GM21367 (cell line): ENCODE measurements at regions not wholly inside any gene's neighbourhood (a gene's known extent, or its start where the extent isn't known, plus 50 kb on each side); places are given as distances from the start of the nearest gene placed in this dataset.

Experiments
- ATAC-seq: cut with Tn5 transposase; IDR thresholded peaks from one replicate; pipeline ENCODE4 v1.9.1; 2021; ENCODE audit not compliant: unreplicated experiment

- no peak for ATAC-seq
Observed at GRCh38 chr5:159422361-159422760, 92.1 kb upstream of the IL12B start.

- ATAC-seq, result no peak
Observed at GRCh38 chr5:159422910-159423309, 92.6 kb upstream of the IL12B start.

GRCh38 chr5:159424123-159424522 is 93.8 kb upstream of the IL12B start:
- no peak for ATAC-seq

DNA sequence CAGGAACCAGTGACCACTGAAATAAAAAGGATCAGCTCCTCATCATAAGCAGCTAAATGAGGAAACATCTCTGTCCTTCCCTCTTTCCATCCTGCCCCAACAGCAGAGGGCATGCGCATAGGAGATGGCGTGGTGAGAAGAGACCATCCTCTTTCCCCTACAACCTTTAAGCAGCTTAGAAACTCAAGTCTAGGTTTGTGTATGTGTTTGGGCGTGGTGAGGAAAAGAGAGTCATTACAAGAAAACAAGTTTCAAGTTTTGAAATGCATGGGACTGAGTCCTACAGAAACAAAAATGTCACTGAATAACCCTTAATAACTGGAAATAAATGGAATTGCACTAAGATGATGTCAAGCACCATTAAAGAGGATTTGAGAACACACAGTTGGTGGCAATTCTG is 96.4 kb upstream of the IL12B start:
- no peak for ATAC-seq

- ATAC-seq, result peak; percentile 68
Observed at GRCh38 chr5:159427180-159428012, 97.1 kb upstream of the IL12B start.

GRCh38 chr5:159430361-159431012 is 100.2 kb upstream of the IL12B start:
- ATAC-seq, result no peak

GRCh38 chr5:159435855-159436254 is 105.6 kb upstream of the IL12B start:
- no peak for ATAC-seq

GRCh38 chr5:159438092-159438491 is 107.8 kb upstream of the IL12B start:
- no peak for ATAC-seq

DNA sequence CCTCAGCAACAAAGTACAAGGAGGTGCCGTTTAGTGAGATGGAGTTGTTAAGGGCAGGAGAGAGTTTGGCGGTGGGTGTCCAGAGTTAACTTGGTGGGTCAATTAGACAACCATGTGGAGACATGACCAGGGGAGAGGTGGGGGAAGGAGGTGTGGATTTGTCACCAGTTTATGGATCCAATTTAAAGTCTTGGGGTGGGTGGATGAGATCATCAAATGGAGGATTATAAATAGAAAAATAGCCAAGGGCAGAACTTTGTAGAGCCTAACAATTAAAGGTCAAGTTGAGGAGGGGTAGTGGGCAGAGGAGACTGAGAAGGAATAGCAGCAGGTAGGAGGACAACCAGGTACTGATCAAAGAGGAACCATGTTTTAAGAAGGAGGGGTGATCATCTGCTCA is 108.7 kb upstream of the IL12B start:
- no peak for ATAC-seq

GRCh38 chr5:159440235-159440634 is 109.9 kb upstream of the IL12B start:
- ATAC-seq, result peak; percentile 72

DNA sequence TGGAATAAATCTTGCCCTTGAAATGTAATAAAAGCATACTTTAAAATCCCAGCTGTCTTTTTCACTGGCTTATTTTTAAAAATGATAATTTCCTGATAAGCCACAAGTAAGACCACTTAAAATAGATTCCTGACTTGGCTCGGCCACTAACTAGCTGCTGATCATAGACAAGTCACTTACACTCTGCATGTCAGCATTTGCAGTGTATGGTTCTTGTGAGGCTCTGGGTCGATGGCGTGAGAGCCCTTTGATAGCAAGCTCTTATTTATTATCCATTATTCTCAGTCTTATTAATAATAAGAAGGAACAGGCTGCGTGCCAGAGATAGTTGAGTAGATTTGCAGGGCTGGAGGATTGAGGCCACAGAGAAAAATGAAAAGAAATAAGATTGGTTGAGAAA is 110.7 kb upstream of the IL12B start:
- ATAC-seq, result no peak

GRCh38 chr5:159441441-159441840 is 111.2 kb upstream of the IL12B start:
- no peak for ATAC-seq

DNA sequence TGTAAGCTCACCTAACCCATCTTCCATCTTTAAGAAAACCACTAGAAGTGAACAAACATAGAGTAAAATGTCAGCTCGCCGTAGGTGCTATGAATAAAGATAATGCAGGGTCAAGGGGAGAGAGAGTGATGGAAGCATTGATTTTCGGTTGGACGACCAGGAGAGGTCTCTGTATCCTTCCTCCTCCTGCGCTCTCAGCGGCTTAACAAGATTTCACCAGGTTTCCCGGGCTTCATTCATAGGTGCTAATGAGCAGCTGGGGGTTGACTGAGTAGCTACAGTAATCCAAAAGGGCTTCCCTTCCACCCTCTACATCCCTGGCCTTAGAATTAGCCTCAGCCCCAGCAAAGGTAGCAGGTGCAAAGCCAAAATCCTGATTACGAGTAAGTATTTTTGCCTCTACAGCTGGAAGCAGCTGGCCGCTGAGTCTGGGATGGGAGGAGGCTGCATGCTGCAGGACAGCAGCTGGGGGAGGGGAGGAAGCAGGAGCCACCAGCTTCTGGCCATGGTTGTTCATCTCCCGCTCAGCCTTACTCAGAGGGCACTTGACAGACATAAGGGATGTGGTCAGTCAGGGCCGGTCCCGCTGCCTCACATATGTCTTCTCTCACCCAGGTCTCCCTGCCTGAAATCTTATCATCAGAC is 112.0 kb upstream of the IL12B start:
- ATAC-seq, result no peak

DNA sequence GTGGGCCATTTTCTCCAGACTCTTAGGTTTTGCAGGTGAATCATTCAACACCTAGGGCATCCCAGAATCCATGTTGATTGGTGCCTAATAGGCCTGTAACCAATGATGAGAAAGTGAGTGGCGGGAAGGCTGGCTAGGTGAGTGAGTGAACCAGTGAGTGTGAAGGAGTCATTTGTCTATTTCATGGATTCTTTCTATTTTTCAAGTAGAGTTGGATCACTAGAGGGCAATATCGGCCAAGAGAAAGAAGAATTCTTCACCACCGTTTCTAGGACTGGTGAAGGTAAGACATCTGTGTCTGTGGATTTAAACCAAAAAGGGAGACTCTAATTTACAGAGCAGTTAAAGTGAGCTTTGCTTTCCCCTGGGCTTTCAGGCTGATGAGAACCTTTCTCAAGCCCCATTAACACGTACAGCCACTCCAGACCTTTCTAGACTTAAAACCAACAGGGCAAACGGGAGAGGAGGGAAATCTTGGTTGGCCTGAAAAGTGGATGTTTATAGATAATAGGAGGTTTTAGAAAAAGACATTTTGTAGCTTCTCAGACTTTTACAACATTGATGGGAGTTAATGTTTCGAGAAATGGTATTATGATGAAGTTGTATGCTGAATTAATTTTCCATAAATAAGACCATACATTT is 114.3 kb upstream of the IL12B start:
- peak; percentile 41 for ATAC-seq

GRCh38 chr5:159447116-159447515 is 116.8 kb upstream of the IL12B start:
- ATAC-seq, result no peak

DNA sequence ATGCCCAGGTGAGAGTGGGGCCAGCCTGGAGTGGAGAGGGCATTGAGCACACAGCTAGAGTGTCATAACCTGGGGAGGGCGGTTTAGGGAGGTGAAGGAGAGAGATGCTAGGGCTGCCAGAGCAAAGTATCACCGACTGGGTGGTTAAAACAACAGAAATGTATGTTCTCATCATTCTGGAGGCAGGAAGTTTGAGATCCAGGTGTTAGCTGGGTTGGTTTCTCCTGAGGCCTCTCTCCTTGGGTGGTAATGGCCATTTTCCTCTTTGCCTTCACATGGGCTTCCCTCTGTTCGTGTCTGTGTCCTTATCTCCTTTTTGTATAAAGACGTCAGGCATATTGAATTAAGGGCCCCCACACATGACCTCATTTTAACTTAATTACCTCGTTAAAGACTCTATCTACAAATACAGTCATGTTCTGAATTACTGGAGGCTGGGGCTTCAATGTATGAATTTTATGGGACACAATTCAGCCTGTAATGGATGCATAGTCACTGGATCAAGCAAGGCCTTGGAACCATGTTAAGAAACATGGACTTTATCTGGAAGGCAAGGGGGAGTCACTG is 118.6 kb upstream of the IL12B start:
- ATAC-seq, result no peak

DNA sequence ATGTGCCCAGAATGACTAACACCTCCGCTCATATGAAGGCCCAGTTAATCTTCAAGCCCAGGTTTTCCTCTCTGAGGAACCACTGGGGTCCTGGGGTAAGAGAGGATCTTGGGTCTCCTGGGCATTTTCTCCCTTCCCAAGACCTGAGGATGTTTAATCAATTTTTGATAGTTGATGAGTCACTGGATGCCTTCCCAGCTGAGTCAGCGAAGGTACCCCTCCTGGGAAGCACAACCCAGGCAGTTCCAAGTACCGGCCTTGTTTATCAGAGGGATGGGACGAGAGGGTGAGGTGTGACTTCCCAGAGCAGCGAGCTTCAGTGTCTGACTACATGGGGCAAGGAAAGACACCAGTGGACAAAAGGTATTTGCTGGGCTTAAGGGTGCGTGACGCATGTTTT is 119.6 kb upstream of the IL12B start:
- no peak for ATAC-seq

DNA sequence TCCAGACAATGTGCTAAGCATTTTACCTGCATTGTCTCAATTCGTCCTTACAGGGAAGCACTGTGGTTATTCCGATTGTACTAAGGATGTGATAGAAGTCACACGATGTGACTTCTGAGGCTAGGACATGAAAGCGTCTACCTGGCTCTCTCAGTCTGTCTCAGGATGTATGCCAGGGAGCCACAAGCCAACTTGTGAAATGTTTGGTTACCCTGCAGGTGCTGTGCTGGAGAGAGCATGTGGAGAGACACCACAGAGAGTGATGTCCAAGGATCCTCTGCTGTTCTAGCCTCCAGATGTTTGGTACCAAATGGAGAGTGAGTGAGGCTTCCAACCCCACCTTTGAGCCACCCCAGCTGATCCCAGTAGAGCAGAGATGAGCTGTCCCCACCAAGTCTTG is 120.1 kb upstream of the IL12B start:
- ATAC-seq, result no peak

DNA sequence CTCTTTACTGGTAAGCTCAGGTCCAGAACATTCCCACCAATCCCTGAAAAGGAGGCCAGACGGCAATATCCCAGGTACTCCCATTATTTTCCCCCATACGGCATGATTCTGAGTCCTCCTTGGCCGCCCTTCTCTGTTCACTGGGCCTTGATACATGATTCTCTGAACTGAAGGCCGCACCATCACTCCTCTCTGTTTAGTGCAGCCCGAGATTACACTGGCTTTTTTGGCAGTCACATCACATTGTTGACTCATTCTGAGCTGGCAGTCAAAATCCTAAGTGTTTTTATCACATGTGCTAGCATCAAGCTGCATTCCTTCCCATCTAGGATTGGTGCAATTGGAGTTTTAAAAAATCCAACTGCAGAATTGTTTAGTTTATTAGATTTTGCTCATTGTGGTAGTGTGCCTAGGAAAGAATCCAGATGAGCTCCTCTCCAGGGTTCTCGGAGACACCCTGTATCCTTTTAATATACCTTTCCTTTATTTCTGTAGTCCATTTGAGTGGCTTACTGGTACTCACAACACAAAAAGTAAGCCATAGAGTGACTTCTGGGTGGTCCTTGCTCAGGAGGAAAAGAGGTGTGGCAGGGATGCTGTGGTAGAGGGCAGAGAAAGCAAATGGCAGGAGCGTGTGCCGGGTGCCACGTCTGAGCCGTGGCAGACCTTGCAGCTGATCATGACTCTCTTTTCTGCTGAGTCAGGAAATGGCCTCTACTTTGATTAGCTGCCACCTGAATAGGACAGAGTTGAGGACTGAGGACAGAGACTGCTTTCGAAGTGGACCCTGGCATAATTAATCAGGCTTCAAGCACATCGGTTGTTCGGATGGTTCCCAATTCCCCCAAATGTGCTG is 121.1 kb upstream of the IL12B start:
- no peak for ATAC-seq

GRCh38 chr5:159452480-159453167 is 122.3 kb upstream of the IL12B start:
- no peak for ATAC-seq
